ENCODE measurements at regions not wholly inside any gene's neighbourhood (a gene's known extent, or its start where the extent isn't known, plus 50 kb on each side); places are given as distances from the start of the nearest gene placed in this dataset.
"Not testable (repeated sequence)": the region's sequence is repeated elsewhere in the genome, so short reads cannot be mapped to it uniquely, and the experiment has no call there.

DNA sequence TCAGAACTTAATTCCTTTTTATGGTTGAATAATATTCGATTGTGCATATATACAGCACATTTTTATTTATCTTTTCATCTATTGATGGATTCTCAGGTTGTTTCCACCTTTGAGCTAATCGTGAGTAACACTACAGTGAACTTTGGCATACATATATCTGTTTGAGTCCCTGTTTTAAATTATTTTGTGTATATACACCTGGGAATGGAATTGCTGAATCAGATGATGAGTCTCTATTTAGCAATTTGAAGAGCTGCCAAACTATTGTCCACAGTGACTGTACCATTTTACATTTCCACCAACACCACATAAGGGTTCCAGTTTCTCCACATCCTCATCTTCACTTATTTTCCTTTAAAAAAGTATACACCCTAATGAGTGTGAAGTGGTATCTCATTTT, 166.2 kb upstream of the FGF13 start:
- H3K4me1 ChIP-seq: no peaks in the 10 kb centered on the region
- H3K4me3 ChIP-seq: no peak overlapping the region
- peaks cover 0 to 5% of the 10 kb centered on the region in 2 donors for H3K27me3 ChIP-seq
- no peaks in the 10 kb centered on the region for H3K9me3 ChIP-seq
- no peak for DNase-seq (ENCODE audit: low spot score in 2 of 2)
- intact Hi-C loops (cut with DNase I; ENCODE audit: low total_unique reads): no loop called here
- no peak overlapping the region for H3K27ac ChIP-seq
- TF ChIP-seq, protein P1, sequence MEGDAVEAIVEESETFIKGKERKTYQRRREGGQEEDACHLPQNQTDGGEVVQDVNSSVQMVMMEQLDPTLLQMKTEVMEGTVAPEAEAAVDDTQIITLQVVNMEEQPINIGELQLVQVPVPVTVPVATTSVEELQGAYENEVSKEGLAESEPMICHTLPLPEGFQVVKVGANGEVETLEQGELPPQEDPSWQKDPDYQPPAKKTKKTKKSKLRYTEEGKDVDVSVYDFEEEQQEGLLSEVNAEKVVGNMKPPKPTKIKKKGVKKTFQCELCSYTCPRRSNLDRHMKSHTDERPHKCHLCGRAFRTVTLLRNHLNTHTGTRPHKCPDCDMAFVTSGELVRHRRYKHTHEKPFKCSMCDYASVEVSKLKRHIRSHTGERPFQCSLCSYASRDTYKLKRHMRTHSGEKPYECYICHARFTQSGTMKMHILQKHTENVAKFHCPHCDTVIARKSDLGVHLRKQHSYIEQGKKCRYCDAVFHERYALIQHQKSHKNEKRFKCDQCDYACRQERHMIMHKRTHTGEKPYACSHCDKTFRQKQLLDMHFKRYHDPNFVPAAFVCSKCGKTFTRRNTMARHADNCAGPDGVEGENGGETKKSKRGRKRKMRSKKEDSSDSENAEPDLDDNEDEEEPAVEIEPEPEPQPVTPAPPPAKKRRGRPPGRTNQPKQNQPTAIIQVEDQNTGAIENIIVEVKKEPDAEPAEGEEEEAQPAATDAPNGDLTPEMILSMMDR (IDR thresholded peaks at IDR 0.05): no peak
- TF ChIP-seq POLR2A (IDR thresholded peaks at IDR 0.05) (no peak), POLR2AphosphoS5 (IDR thresholded peaks at IDR 0.05) (no peak)
- H3K36me3 ChIP-seq: no peaks in the 10 kb centered on the region

DNA sequence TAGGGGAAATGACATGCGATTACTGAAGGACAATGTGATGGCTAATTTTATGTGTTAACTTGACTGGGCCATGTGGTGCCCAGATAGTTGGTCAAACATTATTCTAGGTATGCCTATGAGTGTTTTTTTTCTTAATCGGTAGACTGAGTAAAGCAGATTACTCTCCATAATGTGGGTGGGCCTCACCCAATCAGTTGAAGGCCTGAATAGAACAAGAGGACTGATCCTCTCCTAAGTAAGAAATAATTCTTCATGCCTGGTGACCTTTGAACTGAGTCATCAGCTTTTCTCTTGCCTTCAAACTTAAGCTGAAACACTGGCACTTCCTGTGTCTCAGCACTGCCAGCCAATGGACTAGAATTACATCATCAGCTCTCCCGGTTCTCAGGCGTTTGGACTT, 164.0 kb upstream of the FGF13 start:
- Histone ChIP-seq H3K9me3 (no peaks in the 10 kb centered on the region), H3K4me1 (no peaks in the 10 kb centered on the region), H3K27ac (no peak overlapping the region), H3K4me3 (no peak overlapping the region), H3K27me3 (peaks cover 0 to 9% of the 10 kb centered on the region in 2 donors), H3K36me3 (no peaks in the 10 kb centered on the region)
- intact Hi-C loops (cut with DNase I; ENCODE audit: low total_unique reads): no loop called here
- TF ChIP-seq, protein P1 (IDR thresholded peaks at IDR 0.05): no peak
- TF ChIP-seq POLR2A (IDR thresholded peaks at IDR 0.05) (no peak), POLR2AphosphoS5 (IDR thresholded peaks at IDR 0.05) (no peak)
- no peak for DNase-seq (ENCODE audit: low spot score in 2 of 2)

DNA sequence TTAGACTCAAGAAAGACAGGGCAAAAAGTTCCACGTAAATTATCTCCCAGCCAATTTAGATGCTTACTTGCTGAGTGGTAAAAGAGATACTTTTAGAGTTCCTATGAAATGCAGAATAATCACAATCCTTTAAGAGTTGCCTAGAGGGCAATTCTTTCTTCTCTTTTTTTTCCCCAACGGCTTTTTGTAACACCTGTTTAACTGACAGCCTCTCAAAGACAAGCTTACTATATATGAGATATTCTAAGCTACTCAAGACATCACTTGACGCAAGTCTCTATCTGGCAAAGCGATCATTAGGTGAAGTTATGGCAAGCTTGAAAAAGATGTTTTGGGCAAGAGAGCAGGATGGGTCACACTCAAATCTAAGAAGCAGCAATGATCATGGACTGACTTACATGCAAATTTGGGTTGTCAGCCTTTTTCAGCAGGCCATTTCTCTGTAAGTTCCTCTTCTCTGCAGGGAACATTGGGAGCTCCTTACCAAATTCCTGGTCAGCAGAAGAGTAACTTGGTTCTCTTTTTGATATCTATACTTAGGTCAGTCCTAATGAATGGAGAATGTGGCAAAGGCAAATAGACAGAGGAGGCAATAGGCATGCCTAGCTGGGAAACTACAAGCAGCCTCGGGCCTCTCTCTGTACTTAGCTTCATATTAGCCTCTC, 162.9 kb upstream of the FGF13 start:
- TF ChIP-seq POLR2AphosphoS5 (IDR thresholded peaks at IDR 0.05): no peak
- TF ChIP-seq, protein P1 (IDR thresholded peaks at IDR 0.05): no peak
- no peak for TF ChIP-seq POLR2A (IDR thresholded peaks at IDR 0.05)
- Histone ChIP-seq H3K27ac (no peak overlapping the region), H3K36me3 (no peaks in the 10 kb centered on the region), H3K4me3 (no peak overlapping the region), H3K9me3 (no peaks in the 10 kb centered on the region), H3K4me1 (no peaks in the 10 kb centered on the region), H3K27me3 (peaks cover 0 to 9% of the 10 kb centered on the region in 2 donors)
- no peak for DNase-seq (ENCODE audit: low spot score in 2 of 2)
- intact Hi-C loops (cut with DNase I; ENCODE audit: low total_unique reads): no loop called here

DNA sequence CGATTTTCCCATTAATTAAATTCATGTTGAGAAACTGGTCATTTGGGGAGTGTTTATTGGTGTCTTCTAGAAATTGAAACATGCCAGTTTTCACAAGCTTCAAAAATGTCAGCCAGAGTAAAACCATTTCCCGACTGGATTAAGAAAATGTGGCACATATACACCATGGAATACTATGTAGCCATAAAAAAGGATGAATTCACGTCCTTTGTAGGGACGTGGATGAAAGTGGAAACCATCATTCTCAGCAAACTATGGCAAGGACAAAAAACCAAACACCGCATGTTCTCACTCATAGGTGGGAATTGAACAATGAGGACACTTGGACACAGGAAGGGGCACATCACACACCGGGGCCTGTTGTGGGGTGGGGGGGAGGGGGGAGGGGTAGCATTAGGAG, 162.1 kb upstream of the FGF13 start:
- H3K4me3 ChIP-seq; H3K27ac ChIP-seq; DNase-seq (ENCODE audit: low spot score in 2 of 2); H3K27me3 ChIP-seq; H3K36me3 ChIP-seq; intact Hi-C loops (cut with DNase I; ENCODE audit: low total_unique reads); H3K9me3 ChIP-seq; H3K4me1 ChIP-seq: not testable (repeated sequence)

DNA sequence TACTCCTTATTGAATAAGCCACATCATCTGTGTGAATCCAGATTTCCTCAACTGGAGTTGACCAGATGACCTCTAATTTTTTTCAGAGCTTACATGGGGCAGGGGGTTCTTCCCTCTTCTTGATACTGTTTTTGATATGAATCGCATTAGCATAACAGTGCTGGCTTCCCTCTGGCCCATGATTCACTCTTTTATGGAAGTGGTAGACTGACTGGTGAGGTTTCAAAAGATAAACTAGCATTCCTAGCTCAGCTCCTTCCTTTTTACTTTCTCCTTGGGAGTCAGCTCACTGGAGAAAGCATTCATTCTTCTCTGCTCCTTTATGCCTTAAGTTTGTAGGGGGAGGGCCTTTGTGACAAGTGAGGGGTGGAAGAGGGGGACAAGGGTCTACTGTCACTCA, 161.0 kb upstream of the FGF13 start:
- intact Hi-C loops (cut with DNase I; ENCODE audit: low total_unique reads): no loop called here
- Histone ChIP-seq H3K27me3 (peaks cover 0 to 9% of the 10 kb centered on the region in 2 donors), H3K27ac (no peak overlapping the region), H3K4me1 (no peaks in the 10 kb centered on the region), H3K36me3 (no peaks in the 10 kb centered on the region), H3K4me3 (no peak overlapping the region), H3K9me3 (no peaks in the 10 kb centered on the region)
- TF ChIP-seq POLR2AphosphoS5 (IDR thresholded peaks at IDR 0.05) (no peak), POLR2A (IDR thresholded peaks at IDR 0.05) (no peak)
- TF ChIP-seq, protein P1 (IDR thresholded peaks at IDR 0.05): no peak
- DNase-seq (ENCODE audit: low spot score in 2 of 2): no peak

DNA sequence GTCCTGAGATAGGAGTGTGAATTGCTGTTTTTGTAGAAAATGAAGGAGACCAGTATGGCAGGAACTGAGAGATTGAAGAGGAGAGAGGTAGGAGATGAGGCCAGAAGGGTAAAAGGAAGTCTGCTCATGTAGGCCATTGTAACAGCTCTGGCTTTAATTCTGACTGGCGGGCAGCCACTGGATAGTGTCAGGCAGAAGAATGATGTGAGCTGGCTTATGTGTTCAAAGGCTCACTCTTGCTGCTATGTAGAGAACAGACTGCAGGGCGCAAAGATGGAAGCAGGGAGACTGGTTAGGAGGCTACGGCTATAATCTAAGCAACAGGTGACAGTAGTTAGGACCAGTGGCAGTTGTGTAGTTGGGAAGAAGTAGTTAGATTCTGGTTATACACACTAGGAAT, 160.2 kb upstream of the FGF13 start:
- H3K27me3 ChIP-seq: peaks cover 0 to 9% of the 10 kb centered on the region in 2 donors

More for the DNA sequence above, 160.2 kb upstream of the FGF13 start:
- Histone ChIP-seq H3K36me3 (no peaks in the 10 kb centered on the region), H3K4me1 (no peaks in the 10 kb centered on the region), H3K9me3 (no peaks in the 10 kb centered on the region), H3K27ac (no peak overlapping the region), H3K4me3 (no peak overlapping the region)
- intact Hi-C loops (cut with DNase I; ENCODE audit: low total_unique reads): no loop called here
- no peak for DNase-seq (ENCODE audit: low spot score in 2 of 2)
- TF ChIP-seq, protein P1 (IDR thresholded peaks at IDR 0.05): no peak
- no peak for TF ChIP-seq POLR2A (IDR thresholded peaks at IDR 0.05)
- TF ChIP-seq POLR2AphosphoS5 (IDR thresholded peaks at IDR 0.05): no peak

All from breast epithelium (tissue), 4 donors.